ENCODE measurements at regions not wholly inside any gene's neighbourhood (a gene's known extent, or its start where the extent isn't known, plus 50 kb on each side); places are given as distances from the start of the nearest gene placed in this dataset.

GRCh38 chr4:148694702-148695101 lies 252.5 kb upstream of the NR3C2 start:
- ATAC-seq (no peak), DNase-seq (ENCODE audit: low read depth in 1 of 2, low spot score in 1 of 2) (no peak), FAIRE-seq (no peak)
- Histone ChIP-seq H3K4me2 (no peak overlapping the region), H3K4me1 (no peaks in the 10 kb centered on the region), H3K27ac (no peak overlapping the region), H3K9me3 (no peaks in the 10 kb centered on the region), H3K4me3 (no peak overlapping the region)
- POLR2A ChIA-PET, result no interaction called here
- 35% methylated on average over 5 of the region's 5 CpGs for WGBS (ENCODE audit: missing lambda C conversion rate)
- no peak for TF ChIP-seq KDM1A (IDR thresholded peaks at IDR 0.05; ENCODE audit: low read depth)
- no peak for TF ChIP-seq PBX3 (IDR thresholded peaks at IDR 0.05)
- no peak for TF ChIP-seq HMGXB4 (CRISPR knock-in tag; IDR thresholded peaks at IDR 0.05; ENCODE audit: borderline replicate concordance)
- no peak for TF ChIP-seq ZFP36 (IDR thresholded peaks at IDR 0.05; ENCODE audit: borderline replicate concordance, partially characterized antibody)
- no peak for TF ChIP-seq FOSB (CRISPR knock-in tag; IDR thresholded peaks at IDR 0.05)
- no peak for TF ChIP-seq TFCP2L1 (CRISPR knock-in tag; IDR thresholded peaks at IDR 0.05)
- no peak for TF ChIP-seq E2F6 (IDR thresholded peaks at IDR 0.05; ENCODE audit: borderline replicate concordance, low read depth)
- CTCF ChIA-PET, result no interaction called here

- no peak for ATAC-seq
- Histone ChIP-seq H3K4me2 (no peak overlapping the region), H3K4me3 (no peak overlapping the region), H3K27ac (no peak overlapping the region), H3K4me1 (no peaks in the 10 kb centered on the region), H3K9me3 (no peaks in the 10 kb centered on the region)
- 6% methylated on average over 2 of the region's 2 CpGs for WGBS (ENCODE audit: missing lambda C conversion rate)
- TF ChIP-seq MYC (IDR thresholded peaks at IDR 0.05; ENCODE audit: borderline replicate concordance, low read length) (no peak), USF2 (IDR thresholded peaks at IDR 0.05) (no peak), REST (IDR thresholded peaks at IDR 0.05) (no peak)
- DNase-seq (ENCODE audit: low read depth in 1 of 2, low spot score in 1 of 2), result no peak
- POLR2A ChIA-PET, result no interaction called here
- CTCF ChIA-PET, result no interaction called here
- FAIRE-seq, result no peak
These were observed 251.9 kb upstream of the NR3C2 start for GRCh38 chr4:148693913-148694649.

GRCh38 chr4:148692242-148692641 lies 250.0 kb upstream of the NR3C2 start:
- 37% methylated on average over 7 of the region's 7 CpGs for WGBS (ENCODE audit: missing lambda C conversion rate)
- ChIA-PET POLR2A (no interaction called here), CTCF (interaction anchor here (0.6 kb wide), 1 partner anchor 57 kb away, joined by 3 read pairs; no protein-coding TSS in a partner anchor)
- Histone ChIP-seq H3K4me1 (no peaks in the 10 kb centered on the region), H3K27ac (no peak overlapping the region), H3K4me3 (no peak overlapping the region), H3K9me3 (no peaks in the 10 kb centered on the region), H3K4me2 (no peak overlapping the region)
- TF ChIP-seq MAZ (IDR thresholded peaks at IDR 0.05; ENCODE audit: borderline replicate concordance, low read depth, low read length), result no peak
- TF ChIP-seq ZNF302 (CRISPR knock-in tag; IDR thresholded peaks at IDR 0.05), result no peak
- TF ChIP-seq PHF8 (IDR thresholded peaks at IDR 0.05; ENCODE audit: borderline replicate concordance, low read depth), result no peak
- ATAC-seq (no peak), DNase-seq (ENCODE audit: low read depth in 1 of 2, low spot score in 1 of 2) (no peak), FAIRE-seq (no peak)
